HG03064 (cell line): ENCODE measurements at regions not wholly inside any gene's neighbourhood (a gene's known extent, or its start where the extent isn't known, plus 50 kb on each side); places are given as distances from the start of the nearest gene placed in this dataset.

Experiments used
- ATAC-seq: cut with Tn5 transposase; IDR thresholded peaks from one replicate; pipeline ENCODE4 v1.9.1; 2021; ENCODE audit warnings: low read depth; ENCODE audit not compliant: unreplicated experiment

DNA sequence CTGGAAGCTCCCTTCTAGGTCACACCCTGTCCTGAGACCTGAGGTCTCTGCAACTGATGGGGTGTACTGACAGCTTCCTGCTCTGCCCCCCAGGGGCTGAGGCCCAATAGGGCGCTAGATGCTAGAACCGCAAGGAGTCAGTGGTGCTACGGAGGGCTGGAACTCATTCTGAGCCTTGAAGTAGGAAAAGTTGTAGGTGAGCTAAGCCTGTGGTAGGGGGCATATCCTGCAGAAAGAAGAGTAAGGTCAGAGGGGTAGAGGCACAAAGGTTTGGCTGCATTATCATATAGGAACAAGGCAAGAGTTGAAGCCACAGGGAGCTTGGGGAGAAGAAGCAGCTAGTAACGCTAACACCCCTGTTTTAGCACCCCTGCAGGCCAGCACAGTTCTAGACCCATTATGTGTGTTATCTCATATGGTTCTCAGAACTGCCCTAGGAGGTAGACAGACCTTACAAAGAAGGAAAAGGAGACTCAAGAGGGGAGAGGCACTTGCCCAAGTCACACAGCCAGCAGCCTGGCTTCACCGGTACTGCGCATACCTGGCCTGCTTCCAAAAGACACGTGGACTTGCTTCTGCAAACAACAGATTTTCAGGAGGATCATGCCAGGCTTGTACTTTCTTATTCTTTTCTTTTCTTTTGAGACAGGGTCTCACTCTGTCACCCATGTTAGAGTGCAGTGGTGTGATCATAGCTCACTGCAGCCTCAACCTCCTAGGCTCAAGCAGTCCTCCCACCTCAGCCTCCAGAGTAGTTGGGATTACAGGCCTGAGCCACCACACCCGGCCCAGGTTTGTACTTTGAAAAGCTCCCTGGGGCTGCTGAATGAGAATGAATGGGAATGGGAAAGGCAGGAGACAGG is 156.1 kb downstream of the MRPL14 start:
- ATAC-seq: no peak

DNA sequence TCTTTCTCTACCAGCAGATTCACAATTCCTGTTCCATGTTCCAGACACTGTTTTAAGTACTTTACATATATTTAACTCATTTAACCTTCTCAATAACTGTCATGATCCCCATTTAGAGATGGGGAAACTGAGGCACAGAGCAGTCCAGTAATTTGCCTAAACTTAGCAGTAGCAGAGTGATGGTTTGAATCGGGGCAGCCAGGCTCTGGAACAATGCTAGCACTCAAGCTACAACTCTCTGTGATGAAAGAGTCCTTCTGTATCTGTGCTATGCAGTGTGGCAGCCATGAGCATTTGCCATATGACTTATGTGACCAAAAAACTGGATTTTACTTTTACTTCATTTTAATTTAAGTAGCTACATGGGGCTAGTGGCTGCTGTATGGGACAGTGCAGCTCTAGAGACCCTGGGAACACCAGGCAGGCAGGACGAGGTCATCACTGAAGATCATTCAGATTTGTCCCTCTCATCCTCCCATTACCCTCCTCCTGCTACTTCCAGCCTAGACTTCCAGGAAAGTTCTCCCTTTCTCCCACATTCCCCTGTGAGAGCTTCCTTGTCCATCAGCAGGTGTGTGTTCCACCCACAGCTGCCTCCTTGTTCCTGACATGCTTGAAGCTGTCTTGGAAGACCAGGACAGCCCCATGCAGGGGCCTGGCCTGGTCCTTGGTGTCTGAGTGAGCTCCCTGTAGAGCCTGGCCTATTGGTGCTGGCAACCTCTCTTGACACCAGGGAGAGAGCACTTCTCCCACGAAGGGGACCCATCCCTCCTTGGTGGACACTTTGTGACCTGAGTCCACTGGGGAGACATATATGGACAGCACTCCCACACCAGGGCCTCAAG is 157.0 kb downstream of the MRPL14 start:
- ATAC-seq: no peak

DNA sequence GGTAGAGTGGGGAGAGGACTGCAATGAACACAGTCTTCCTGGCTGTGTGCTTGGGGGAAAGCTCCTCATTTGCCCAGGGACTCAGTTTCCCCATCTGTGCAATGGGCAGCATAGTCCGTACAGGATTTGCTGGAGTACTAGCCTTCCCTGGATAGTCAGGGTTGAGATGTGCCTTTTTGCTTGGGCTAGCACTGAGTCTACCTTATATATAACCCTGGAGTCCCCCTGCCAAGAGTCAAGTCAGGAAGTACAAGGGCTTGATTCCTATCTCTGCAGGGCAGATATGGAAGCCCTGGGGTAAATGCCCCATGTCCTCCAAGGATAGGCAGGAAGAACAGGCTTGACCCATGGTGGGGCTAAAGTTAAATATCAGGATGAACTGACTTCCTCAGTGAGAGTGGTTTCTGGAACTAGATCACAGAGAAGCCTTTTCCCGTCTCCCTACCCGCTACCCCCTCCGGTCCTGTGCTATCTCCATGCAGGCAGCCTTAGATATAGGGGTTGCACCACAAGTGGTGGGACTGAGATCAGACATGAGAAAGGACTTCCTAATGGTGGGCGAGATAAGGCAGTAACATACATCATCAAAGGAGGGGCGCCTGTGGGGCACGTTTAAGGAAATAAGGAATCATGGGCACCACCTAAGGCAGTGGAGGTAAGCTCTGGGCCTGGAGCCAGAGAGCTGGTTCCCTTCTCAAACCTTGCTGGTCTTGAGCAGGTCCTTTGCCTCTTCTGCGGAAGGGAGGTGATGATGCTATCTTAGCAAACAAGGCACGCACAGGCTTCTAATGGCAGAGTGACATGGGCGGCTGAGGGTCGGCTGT is 157.9 kb downstream of the MRPL14 start:
- ATAC-seq: no peak

DNA sequence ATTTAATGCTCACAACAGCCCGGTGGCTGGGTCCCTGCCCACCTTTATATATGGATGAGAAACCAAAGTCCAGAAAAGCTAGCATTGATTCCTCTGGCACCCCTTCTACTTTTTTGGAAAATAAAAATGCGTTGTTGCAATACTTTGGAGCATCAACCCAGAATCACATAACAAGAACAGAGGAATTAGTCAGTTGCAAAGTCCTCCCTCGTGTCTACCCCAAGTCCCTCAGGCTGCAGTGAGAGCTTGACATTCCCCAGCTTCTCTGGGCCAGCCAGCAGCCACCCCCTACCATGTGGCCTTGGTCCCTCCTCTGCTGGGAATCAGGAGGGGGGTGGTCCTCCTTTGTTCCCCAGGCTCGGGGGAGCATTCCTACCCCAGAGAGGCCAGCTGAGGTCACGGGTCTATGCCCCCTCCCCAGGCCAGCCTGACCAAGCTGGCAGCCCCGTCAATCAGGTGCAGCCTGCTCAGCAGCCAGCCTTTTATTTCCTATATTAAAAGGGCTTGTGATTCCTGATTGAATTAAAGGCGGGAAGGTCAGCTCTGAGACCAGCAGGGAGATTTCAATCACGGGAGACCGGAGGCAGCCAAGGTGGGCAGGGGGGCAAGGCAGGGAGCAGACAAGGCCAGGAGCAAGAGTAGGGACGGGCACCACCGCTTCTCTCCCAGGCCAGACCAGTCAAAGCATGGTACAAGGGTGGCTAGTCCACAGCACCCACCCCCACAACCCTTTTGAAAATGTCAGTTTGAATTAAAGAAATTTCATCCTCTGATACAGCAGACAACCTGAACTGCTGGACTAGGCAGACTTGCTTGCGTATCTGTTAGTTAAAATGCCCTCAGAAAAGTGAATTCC is 158.9 kb downstream of the MRPL14 start:
- ATAC-seq: no peak

DNA sequence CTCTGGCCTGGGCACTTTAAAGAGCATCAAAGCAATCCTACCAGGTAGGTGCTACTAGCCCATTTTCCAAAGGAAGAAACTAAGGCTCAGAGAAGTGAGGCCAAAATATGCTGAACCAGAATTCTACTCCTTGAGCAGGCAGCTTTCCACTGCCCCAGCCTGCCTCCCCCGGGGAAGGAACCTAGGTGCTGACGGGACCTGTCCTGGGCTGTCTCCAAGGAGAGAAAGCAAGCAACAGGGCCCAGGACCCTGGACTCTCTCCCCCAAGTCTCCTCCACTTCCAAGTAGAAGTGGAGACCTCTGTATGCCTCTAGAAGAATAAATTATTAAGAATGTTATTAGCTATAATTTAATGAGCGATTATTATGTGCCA is 159.5 kb downstream of the MRPL14 start:
- no peak for ATAC-seq

DNA sequence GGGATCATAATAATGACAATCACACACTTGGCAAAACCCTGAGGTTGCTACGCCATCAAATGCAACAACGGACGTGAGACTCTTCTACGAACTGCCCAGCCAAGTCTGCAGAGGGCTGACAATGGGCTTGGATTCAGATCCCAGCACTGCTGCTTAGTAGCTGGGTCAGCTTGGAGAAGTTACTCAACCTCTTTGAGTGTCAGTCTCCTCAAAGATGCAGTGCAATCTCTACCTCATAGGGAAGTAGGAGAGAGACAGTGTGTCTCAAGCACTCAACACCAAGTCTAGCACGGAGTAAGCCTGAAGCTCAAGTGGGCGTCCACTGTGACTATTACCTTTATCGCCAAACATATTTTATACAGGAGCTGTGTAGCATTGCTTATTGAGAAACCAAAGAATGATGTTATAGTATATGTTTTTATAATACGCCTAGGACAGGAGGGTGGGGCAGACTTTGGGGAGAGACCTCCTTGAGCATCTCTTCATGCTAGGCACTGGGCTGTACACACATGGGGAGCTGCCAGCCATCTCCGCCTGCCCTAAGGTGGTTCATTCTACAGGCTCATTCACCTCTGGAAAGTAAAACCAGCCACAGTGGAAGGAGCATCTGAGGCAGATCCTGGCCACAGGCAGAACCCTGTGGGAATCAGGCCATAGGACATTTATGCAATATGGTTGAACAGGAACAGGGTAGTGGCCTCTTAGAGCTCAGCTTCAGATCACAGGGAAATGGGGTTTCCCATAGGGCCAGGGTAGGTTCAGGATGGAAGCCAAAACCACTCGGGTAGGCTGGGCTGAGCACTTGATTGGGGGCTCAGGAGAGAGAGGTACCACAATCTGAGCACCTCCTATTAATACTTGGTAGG is 160.2 kb downstream of the MRPL14 start:
- ATAC-seq: no peak

DNA sequence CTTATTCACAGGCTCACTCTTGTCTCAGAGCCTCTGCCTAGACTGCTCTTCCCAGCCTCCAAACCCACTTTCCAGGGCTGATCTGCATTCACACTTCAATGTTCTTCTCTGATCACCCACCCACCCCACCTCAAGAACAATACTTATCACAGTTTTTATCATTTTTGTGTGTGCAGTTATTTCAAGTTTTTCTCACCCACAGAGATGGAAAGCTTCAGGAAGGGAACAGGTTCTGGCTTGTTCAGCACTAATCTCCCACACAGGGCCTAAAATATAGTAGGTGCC is 160.9 kb downstream of the MRPL14 start:
- ATAC-seq: no peak

DNA sequence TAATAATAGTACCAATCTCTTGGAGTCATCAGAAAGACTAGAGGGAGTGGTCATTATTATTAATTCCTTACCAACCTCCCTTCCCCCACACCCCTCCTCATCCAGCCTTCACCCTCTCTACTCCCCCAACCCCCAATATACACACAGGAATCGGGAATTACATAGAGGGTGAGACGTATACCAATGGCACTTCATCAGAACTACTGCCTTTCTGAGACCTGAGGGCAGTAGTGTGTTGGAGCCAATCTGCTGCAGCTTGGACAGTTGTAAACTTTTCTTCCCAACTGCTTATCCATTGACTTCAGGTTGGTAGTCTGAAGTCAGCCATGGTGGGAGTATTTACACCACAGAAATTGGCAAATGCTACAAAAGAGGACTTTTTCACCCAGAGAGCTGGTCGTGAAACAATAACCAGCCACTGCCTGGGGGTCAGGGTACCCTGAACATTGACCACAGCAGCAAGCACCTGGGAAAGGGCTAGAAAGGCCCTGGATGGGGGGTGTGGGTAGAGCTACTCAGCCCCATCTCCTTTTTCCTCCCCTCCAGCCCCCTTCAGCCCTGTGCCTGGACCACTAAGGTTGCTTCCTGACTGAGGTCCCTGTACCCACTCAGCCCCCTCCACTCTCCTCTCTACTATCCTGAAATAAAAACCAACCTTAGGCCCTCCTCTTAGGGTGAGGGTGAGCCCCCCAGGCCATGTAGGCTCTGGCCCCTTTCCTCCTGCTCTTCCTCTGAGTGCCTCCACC is 161.5 kb downstream of the MRPL14 start:
- no peak for ATAC-seq

DNA sequence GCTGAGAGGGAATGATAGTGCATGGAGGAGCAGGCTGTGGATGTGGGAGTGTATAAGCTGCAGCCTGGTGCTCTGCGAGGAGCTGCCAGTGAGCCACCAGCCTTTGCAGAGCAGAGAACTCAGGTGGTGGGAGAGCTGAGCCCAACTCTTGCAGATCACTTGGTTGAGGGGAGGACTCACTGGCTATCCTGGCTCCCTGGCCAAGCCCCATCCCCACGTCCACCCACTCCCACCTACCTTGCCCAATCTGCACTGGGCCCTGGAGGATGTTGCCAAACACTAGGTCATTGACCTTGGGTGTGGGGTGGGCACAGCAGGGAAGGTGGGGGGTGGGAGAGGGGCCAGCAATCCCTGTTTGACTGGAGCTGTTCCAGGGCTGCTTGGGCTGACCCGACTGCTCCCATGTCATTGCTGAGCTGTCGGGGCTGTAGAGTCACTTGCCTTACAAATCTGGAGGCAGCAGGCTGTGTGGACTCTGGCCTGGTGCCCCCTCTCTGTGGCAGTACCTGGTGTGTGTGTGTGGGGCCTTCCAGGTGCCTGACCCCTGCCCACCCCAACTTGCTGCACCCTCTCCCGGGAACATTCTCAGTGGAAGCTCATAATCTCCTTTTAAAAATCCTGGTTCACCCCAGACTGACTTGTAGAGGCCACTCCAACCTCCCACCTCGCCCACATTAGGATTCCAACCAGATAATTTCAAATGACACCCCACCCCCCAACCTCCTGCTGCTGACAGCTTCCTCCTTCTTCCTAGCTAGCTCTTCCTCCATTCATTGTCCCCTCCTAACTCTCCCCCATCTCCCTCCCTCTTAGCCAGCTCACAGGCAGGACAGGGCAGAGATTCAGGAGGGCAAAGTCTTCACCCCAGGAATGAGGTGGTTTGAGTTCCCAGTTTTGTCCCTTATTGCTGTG is 162.3 kb downstream of the MRPL14 start:
- no peak for ATAC-seq

DNA sequence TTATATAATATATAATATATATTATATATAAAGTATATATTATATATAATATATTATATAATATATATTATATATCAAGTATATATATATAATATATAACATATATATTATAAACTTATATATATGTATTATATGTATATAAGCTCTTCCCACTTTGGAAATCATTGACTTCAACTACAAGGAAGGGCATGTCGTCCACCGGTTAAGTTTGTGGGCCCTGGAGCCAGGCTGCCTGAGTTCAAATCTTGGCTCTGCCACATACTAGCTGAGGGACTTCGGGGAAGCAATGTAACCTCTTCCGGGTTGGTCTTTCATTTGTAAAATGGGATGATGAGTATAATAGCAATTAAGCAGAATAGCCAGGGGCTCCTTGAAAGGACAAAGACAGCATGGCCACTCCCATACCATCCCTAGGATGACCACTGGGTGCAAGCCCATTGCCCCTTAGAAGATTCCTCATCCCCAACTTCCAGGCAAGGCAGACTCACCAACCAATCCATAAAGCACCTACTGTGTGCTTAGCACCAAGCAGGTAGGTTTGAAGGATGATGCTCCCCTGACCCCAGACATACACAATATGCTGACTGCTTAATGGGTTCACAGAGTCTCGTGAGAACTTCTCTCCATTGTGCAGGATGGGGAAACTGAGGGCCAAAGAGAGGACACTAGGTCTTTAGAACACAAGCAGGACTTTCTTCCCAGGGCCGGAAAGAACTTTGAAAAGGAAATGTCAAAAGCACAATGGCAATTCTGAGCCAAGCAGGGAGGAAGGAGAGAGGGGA is 163.2 kb downstream of the MRPL14 start:
- ATAC-seq: no peak

DNA sequence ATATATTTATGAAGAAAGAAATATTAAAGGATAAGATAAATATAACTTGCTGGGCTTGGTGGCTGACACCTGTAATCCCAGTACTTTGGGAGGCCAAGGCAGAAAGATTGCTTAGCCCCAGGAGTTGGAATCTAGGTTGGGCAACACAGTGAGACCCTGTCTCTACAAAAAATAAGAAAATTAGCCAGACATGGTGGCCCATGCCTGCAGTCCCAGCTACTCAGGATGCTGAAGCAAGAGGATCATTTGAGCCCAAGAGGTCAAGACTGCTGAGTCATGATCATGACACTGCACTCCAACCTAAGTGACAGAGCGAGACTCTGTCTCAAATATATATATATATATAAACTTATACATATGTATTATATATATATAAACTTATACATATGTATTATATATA is 164.0 kb downstream of the MRPL14 start:
- no peak for ATAC-seq

DNA sequence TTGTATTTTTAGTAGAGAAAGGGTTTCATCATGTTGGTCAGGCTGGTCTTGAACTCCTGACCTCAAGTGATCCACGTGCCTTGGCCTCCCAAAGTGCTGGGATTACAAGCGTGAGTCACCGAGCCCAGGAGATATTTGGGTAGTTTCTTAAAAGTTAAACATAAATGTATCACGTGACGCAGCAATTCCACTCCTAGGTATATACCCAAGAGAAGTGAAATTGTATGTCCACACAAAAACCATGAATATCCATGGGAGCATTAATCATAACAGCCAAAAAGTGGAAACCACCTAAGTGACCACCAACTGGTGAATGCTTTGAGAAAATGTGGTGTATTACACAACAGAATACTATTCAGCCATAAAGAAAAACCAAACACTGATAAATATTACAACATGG is 164.8 kb downstream of the MRPL14 start:
- no peak for ATAC-seq

DNA sequence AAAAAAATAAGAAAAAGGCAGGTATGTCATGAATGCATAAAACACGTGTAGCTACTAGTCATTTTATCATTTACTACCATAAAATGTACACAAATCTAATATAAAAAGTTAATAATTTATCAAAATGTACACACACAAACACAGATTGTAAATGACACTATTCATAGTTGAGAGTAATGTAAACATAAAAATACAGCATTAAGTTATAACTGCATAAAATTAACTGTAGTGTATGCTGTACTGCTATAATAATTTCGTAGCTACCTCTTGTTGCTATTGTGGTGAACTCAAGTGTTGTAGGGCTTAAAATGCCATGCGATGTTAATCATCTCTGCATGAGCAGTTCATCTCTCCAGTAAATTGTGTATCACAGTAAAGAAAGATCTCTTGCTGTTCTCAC is 170.0 kb downstream of the MRPL14 start:
- ATAC-seq: no peak

DNA sequence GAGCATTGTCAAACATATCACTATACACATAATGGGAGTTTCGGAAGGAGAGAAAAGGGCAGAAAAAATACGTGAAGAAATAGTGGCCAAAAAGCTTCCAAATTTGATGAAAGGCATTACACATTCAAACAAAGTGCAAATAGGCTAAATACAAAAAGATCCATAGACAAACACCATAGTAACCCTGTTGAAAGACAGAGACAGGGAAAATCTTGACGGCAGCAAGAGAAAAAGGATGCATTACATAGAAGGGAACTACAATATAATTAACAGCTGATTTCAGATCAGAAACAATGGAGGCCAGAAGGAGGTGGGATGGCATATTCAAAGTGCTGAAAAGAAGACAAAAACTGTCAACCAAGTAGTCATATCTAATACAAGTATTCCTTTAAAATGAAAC is 170.8 kb downstream of the MRPL14 start:
- no peak for ATAC-seq

DNA sequence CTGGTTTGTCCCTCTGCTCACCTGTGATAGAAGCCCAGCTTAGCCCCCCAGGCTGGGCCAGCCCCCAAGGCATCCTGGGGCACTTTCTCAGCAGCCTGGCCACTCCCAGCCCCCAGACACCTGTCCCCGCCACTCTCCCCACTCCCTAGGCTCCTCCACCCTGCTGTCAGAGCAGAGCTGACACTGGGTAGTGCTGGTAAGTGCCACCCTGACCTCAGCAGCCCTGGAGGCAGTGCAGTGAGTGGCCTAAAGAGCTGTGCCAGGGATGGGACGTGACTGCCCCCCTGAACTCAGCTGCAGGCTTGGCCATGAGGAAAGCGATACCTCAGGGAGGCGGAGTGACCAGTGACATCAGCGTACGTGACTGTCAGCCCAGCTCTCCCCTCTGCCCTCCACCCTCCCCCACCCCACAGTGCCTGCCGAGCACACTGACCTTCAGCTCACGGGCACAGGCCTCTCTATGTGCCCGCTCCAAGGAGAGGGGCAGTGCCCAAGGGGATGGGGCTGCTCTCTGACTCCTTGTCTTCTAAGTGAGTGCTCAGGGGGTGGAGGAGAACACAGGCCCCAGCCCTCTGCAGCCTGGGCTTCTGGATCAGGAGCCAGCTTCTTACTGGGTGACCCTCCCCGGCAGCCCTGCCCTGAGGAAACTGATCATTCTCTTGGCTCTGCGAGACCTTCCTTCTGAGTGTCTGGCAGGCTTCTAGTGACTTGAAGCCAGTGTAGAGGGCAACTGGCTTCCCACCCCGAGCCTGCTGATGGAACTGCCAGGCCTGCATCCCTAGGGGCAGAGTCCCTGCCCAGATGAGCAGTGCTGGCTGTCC is 172.7 kb downstream of the MRPL14 start:
- no peak for ATAC-seq

DNA sequence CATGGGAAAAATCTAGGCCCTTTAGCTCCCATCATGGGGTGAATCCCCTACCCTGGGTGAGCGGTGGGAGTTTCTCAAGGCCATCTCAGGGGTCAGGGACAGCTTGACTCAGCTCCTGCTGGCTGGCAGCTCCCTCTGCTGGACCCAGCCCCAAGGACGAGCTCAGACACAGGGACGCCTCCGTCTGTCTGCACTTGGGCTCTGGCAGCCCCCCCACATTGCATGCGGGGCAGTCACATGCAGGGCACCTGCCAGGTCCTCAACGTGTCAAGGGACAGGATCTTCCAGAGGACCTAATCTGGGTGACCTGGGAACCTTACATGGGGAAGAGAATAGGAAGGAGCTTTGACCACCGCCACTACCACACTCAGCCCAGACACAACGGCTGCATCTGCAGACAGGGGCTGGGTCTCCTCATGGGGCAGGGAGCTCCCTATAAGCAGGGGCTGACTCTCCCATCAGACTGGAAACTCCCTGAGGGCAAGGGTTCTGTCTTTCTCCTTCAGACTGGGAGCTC is 173.4 kb downstream of the MRPL14 start:
- no peak for ATAC-seq
